AG10803 (cell line): ENCODE measurements at regions not wholly inside any gene's neighbourhood (a gene's known extent, or its start where the extent isn't known, plus 50 kb on each side); places are given as distances from the start of the nearest gene placed in this dataset.

Source experiments
- DNase-seq: peaks from one replicate; pipeline ENCODE4 v3.0.0; 2010; ENCODE audit warnings: low read depth
- H3K4me3 ChIP-seq: 2 replicates; pipeline ENCODE4 v1.5.1; 2011; ENCODE audit warnings: mild to moderate bottlenecking, low read length, control low read depth
- CTCF ChIP-seq: conservative IDR thresholded peaks from 2 replicates; pipeline ENCODE4 v1.5.1; 2011; ENCODE audit warnings: mild to moderate bottlenecking, low read length, control low read depth, inconsistent platforms

- no peak overlapping the region for H3K4me3 ChIP-seq
- no peak for DNase-seq
- TF ChIP-seq CTCF: no peak
These were observed 187.8 kb upstream of the GPR12 start for GRCh38 chr13:26948353-26948752.

- DNase-seq: peak; percentile 66
- TF ChIP-seq CTCF: peak; percentile 89
- no peak overlapping the region for H3K4me3 ChIP-seq
These were observed 186.2 kb upstream of the GPR12 start for GRCh38 chr13:26946684-26947343.

GRCh38 chr13:26943748-26944147 is 183.2 kb upstream of the GPR12 start:
- no peak overlapping the region for H3K4me3 ChIP-seq
- TF ChIP-seq CTCF: no peak
- no peak for DNase-seq

GRCh38 chr13:26942184-26942583 is 181.6 kb upstream of the GPR12 start:
- no peak for DNase-seq
- no peak overlapping the region for H3K4me3 ChIP-seq
- TF ChIP-seq CTCF: no peak

GRCh38 chr13:26941345-26942174 is 181.0 kb upstream of the GPR12 start:
- H3K4me3 ChIP-seq: no peak overlapping the region
- no peak for TF ChIP-seq CTCF
- peak; percentile 50 for DNase-seq

GRCh38 chr13:26934096-26934495 is 173.5 kb upstream of the GPR12 start:
- DNase-seq: no peak
- no peak for TF ChIP-seq CTCF
- no peak overlapping the region for H3K4me3 ChIP-seq

GRCh38 chr13:26932465-26932864 is 171.9 kb upstream of the GPR12 start:
- H3K4me3 ChIP-seq: no peak overlapping the region
- no peak for DNase-seq
- TF ChIP-seq CTCF: no peak
